Activated B cell treated with CpG ODN at 0.5 μM for 24 hours (primary cell): ENCODE measurements at regions not wholly inside any gene's neighbourhood (a gene's known extent, or its start where the extent isn't known, plus 50 kb on each side); places are given as distances from the start of the nearest gene placed in this dataset.

Experiments
- ATAC-seq: fragments of 200-7000 bp; cut with Tn5 transposase; one replicate; pipeline ENCODE4 v1.10.0; 2021; ENCODE audit warnings: low read depth, mild to moderate bottlenecking, moderate library complexity
- CTCF ChIA-PET: fragments of 350-600 bp; sonication (Branson Sonifier 250); formaldehyde crosslinking; loops from one replicate; lab custom pipeline; 2021; ENCODE audit warnings: antibody characterized with exemption; lab: Charles Lee
- POLR2A ChIA-PET: fragments of 350-600 bp; sonication (Branson Sonifier 250); formaldehyde crosslinking; loops from one replicate; lab custom pipeline; 2021; ENCODE audit warnings: antibody characterized with exemption; lab: Charles Lee
- DNase-seq: peaks from one replicate; pipeline ENCODE4 v3.0.0; 2022
- H3K27ac Mint-ChIP-seq: one replicate; pipeline ENCODE4 v1.8.0; 2020; ENCODE audit warnings: mixed read lengths
- H3K27me3 Mint-ChIP-seq: one replicate; pipeline ENCODE4 v1.8.0; 2021; ENCODE audit warnings: mixed read lengths
- H3K36me3 Mint-ChIP-seq: one replicate; pipeline ENCODE4 v1.8.0; 2021; ENCODE audit warnings: low read depth, mixed read lengths
- H3K4me1 Mint-ChIP-seq: one replicate; pipeline ENCODE4 v1.8.0; 2021; ENCODE audit warnings: mixed read lengths
- H3K4me3 Mint-ChIP-seq: one replicate; pipeline ENCODE4 v1.8.0; 2020; ENCODE audit warnings: mild to moderate bottlenecking, mixed read lengths
- H3K9me3 Mint-ChIP-seq: one replicate; pipeline ENCODE4 v1.8.0; 2020; ENCODE audit warnings: mixed read lengths
- CTCF ChIP-seq: fragments of 200-600 bp; IDR thresholded peaks from one replicate; pipeline ENCODE4 v1.8.0; 2022; ENCODE audit warnings: antibody characterized with exemption, mild to moderate bottlenecking
- intact Hi-C: fragments of 100-400 bp; cut with micrococcal nuclease; formaldehyde crosslinking; loops from one replicate; pipeline ENCODE4 v1.15.1; 2024

GRCh38 chr2:129273266-129274037, 706.0 kb upstream of the RAB6C start:
- Mint-ChIP-seq H3K4me3 (no peak overlapping the region), H3K27me3 (no peaks in the 10 kb centered on the region), H3K9me3 (peaks cover 6% of the 10 kb centered on the region), H3K4me1 (no peaks in the 10 kb centered on the region), H3K36me3 (no peaks in the 10 kb centered on the region), H3K27ac (no peak overlapping the region)
- CTCF ChIA-PET = interaction anchor here (0.6 kb wide), 1 partner anchor 17 kb away, joined by 5 read pairs; no protein-coding TSS in a partner anchor
- ATAC-seq (no peak), DNase-seq (no peak)
- POLR2A ChIA-PET = interaction anchor here (0.6 kb wide), 1 partner anchor 482 kb away, joined by 4 read pairs; no protein-coding TSS in a partner anchor
- TF ChIP-seq CTCF = no peak
- intact Hi-C loops = no loop called here

GRCh38 chr2:129274038-129274415, 705.4 kb upstream of the RAB6C start:
- ATAC-seq = no peak
- Mint-ChIP-seq H3K4me3 (no peak overlapping the region), H3K27me3 (no peaks in the 10 kb centered on the region), H3K4me1 (no peaks in the 10 kb centered on the region), H3K36me3 (no peaks in the 10 kb centered on the region), H3K27ac (no peak overlapping the region), H3K9me3 (peaks cover 6% of the 10 kb centered on the region)
- no peak for TF ChIP-seq CTCF
- no peak for DNase-seq
- intact Hi-C loops = no loop called here
- CTCF ChIA-PET = interaction anchor here (0.6 kb wide), 1 partner anchor 18 kb away, joined by 5 read pairs; no protein-coding TSS in a partner anchor
- POLR2A ChIA-PET = no interaction called here

GRCh38 chr2:129274918-129275317, 704.5 kb upstream of the RAB6C start:
- ChIA-PET CTCF (no interaction called here), POLR2A (no interaction called here)
- TF ChIP-seq CTCF = no peak
- H3K9me3 Mint-ChIP-seq = peaks cover 6% of the 10 kb centered on the region
- intact Hi-C loops = no loop called here
- no peaks in the 10 kb centered on the region for H3K36me3 Mint-ChIP-seq
- no peaks in the 10 kb centered on the region for H3K4me1 Mint-ChIP-seq
- DNase-seq (no peak), ATAC-seq (no peak)
- no peaks in the 10 kb centered on the region for H3K27me3 Mint-ChIP-seq
- H3K4me3 Mint-ChIP-seq = no peak overlapping the region
- no peak overlapping the region for H3K27ac Mint-ChIP-seq

GRCh38 chr2:129275706-129276105, 703.8 kb upstream of the RAB6C start:
- Mint-ChIP-seq H3K4me3 (no peak overlapping the region), H3K27me3 (no peaks in the 10 kb centered on the region), H3K9me3 (no peaks in the 10 kb centered on the region), H3K36me3 (no peaks in the 10 kb centered on the region), H3K4me1 (no peaks in the 10 kb centered on the region), H3K27ac (no peak overlapping the region)
- DNase-seq (no peak), ATAC-seq (no peak)
- intact Hi-C loops = no loop called here
- ChIA-PET POLR2A (no interaction called here), CTCF (no interaction called here)
- TF ChIP-seq CTCF = no peak

- no peak for DNase-seq
- Mint-ChIP-seq H3K27ac (no peak overlapping the region), H3K4me1 (no peaks in the 10 kb centered on the region), H3K27me3 (no peaks in the 10 kb centered on the region), H3K4me3 (no peak overlapping the region), H3K9me3 (no peaks in the 10 kb centered on the region), H3K36me3 (no peaks in the 10 kb centered on the region)
- ChIA-PET CTCF (no interaction called here), POLR2A (no interaction called here)
- no peak for TF ChIP-seq CTCF
- intact Hi-C loops = no loop called here
- ATAC-seq = no peak
Observed at GRCh38 chr2:129276978-129277584, 702.4 kb upstream of the RAB6C start.
